ENCODE measurements at regions not wholly inside any gene's neighbourhood (a gene's known extent, or its start where the extent isn't known, plus 50 kb on each side); places are given as distances from the start of the nearest gene placed in this dataset. TPM values are rescaled to one million over a fixed set of nuclear protein-coding genes. Genes with fewer than 3 reads are reported as not detected.

GRCh38 chr12:38589306-38589632 is 272.7 kb downstream of the ALG10B start:
- no peak overlapping the region for H3K27ac ChIP-seq (ENCODE audit: low read depth, low read length)
- no peaks in the 10 kb centered on the region for H3K9me3 ChIP-seq (ENCODE audit: control insufficient read depth, insufficient read depth, low read length)
- DNase-seq (ENCODE audit: low read depth in 4 of 6, low spot score in 6 of 6) = no peak
- WGBS (ENCODE audit: insufficient coverage) = no CpG with 5 or more reads among the region's 4 CpGs
- H3K4me3 ChIP-seq (ENCODE audit: low read depth, low read length) = no peak overlapping the region
- H3K36me3 ChIP-seq (ENCODE audit: control insufficient read depth, insufficient read depth, low read length) = no peaks in the 10 kb centered on the region
- H3K4me1 ChIP-seq (ENCODE audit: control insufficient read depth, insufficient read depth, low read length) = no peaks in the 10 kb centered on the region
- no peaks in the 10 kb centered on the region for H3K27me3 ChIP-seq (ENCODE audit: control insufficient read depth, insufficient read depth, low read length)

- Histone ChIP-seq H3K36me3 (ENCODE audit: control insufficient read depth, insufficient read depth, low read length) (no peaks in the 10 kb centered on the region), H3K27ac (ENCODE audit: low read depth, low read length) (no peak overlapping the region), H3K4me3 (ENCODE audit: low read depth, low read length) (no peak overlapping the region), H3K4me1 (ENCODE audit: control insufficient read depth, insufficient read depth, low read length) (no peaks in the 10 kb centered on the region), H3K9me3 (ENCODE audit: control insufficient read depth, insufficient read depth, low read length) (no peaks in the 10 kb centered on the region), H3K27me3 (ENCODE audit: control insufficient read depth, insufficient read depth, low read length) (no peaks in the 10 kb centered on the region)
- DNase-seq (ENCODE audit: low read depth in 4 of 6, low spot score in 6 of 6) = peak in 2 of 6 donors; percentile 2 to 65
Observed at GRCh38 chr12:38601949-38602348, 285.4 kb downstream of the ALG10B start.

Small RNA genes lying in the stretch of these regions (small RNA-seq; reads per million reads assigned to genes)
- not detected for gene AC087897.1 (ENCODE audit: low replicate concordance)

Measured in spinal cord (tissue), 10 donors.